ENCODE measurements at regions not wholly inside any gene's neighbourhood (a gene's known extent, or its start where the extent isn't known, plus 50 kb on each side); places are given as distances from the start of the nearest gene placed in this dataset.

DNA sequence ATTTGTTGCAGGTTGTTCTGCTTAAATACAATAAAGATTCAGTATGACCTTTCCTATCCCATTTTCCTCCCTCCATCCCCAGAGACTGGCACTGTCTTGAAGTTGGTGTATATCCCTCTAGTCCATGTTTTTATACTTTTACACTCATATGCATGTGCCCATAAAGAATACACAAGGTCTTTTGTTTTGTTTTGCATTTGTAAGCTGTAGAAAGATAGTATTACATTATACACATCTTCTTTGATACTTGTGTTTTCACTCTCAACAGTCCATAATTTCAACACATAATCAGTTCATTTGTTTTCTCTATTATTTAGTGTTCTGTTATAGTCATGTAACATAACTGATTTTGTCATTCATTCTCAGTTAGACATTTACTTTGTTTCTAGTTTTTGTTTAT lies 88.7 kb upstream of the AADACL2 start:
- Histone ChIP-seq H3K27ac (no peak overlapping the region), H3K9me3 (ENCODE audit: low read depth) (no peaks in the 10 kb centered on the region)

DNA sequence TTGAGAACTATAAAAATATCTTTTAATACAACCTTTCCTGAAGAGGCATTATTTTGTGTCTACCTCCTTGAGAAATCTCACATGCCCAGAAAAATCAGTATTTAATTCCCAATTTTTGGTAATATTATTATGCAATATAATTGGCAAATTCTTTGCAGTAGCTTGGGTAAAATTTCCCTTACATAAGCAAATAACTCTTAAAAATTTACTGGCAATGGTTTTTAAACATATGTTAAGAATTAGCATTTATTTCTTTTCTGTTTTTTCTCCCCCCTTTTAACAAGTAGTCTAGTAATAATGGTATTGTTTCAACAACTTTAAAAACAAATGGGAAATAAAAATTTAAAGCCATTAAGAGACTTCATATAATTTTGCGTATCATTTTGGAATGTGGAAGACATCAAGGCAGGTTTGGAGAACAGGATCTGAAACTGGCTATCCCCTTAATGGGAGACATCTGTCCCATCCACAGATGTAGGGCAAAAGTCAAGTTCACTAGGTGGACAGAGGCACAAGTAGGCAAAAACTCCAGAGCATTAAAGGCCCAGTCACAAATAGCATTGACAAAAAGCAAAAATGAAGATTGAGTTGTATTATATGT lies 89.6 kb upstream of the AADACL2 start:
- Mint-ChIP-seq H3K4me3 (no peak overlapping the region), H3K27ac (no peak overlapping the region), H3K36me3 (no peaks in the 10 kb centered on the region), H3K4me1 (no peaks in the 10 kb centered on the region), H3K27me3 (ENCODE audit: insufficient read depth, low read depth) (peaks cover 3% of the 10 kb centered on the region), H3K9me3 (no peaks in the 10 kb centered on the region)
- Histone ChIP-seq H3K27ac (no peak overlapping the region), H3F3A (ENCODE audit: low read depth) (no peaks in the 10 kb centered on the region), H3K36me3 (no peaks in the 10 kb centered on the region), H3K9me3 (ENCODE audit: low read depth) (no peaks in the 10 kb centered on the region), H3K4me2 (no peak overlapping the region), H4K20me1 (ENCODE audit: low read depth) (no peaks in the 10 kb centered on the region), H2AFZ (replicated peaks) (no peak overlapping the region), H3K79me2 (ENCODE audit: low read depth) (no peaks in the 10 kb centered on the region), H3K27me3 (no peaks in the 10 kb centered on the region), H3K9ac (no peak overlapping the region), H3K4me1 (no peaks in the 10 kb centered on the region), H3K4me3 (no peak overlapping the region)
- DNase-seq (ENCODE audit: low spot score), result no peak
- TF ChIP-seq EZH2phosphoT487 (IDR thresholded peaks at IDR 0.05), result no peak

More for the DNA sequence above, 88.7 kb upstream of the AADACL2 start:
- DNase-seq (ENCODE audit: low spot score), result no peak
- TF ChIP-seq EZH2phosphoT487 (IDR thresholded peaks at IDR 0.05) (no peak), EZH2 (IDR thresholded peaks at IDR 0.05) (no peak)
- TF ChIP-seq, protein P1, sequence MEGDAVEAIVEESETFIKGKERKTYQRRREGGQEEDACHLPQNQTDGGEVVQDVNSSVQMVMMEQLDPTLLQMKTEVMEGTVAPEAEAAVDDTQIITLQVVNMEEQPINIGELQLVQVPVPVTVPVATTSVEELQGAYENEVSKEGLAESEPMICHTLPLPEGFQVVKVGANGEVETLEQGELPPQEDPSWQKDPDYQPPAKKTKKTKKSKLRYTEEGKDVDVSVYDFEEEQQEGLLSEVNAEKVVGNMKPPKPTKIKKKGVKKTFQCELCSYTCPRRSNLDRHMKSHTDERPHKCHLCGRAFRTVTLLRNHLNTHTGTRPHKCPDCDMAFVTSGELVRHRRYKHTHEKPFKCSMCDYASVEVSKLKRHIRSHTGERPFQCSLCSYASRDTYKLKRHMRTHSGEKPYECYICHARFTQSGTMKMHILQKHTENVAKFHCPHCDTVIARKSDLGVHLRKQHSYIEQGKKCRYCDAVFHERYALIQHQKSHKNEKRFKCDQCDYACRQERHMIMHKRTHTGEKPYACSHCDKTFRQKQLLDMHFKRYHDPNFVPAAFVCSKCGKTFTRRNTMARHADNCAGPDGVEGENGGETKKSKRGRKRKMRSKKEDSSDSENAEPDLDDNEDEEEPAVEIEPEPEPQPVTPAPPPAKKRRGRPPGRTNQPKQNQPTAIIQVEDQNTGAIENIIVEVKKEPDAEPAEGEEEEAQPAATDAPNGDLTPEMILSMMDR (IDR thresholded peaks at IDR 0.05), result no peak
- no peaks in the 10 kb centered on the region for H3K9me3 Mint-ChIP-seq
- Histone ChIP-seq H2AFZ (replicated peaks) (no peak overlapping the region), H3F3A (ENCODE audit: low read depth) (no peaks in the 10 kb centered on the region), H3K4me3 (no peak overlapping the region), H3K36me3 (no peaks in the 10 kb centered on the region), H3K27me3 (no peaks in the 10 kb centered on the region), H3K4me1 (no peaks in the 10 kb centered on the region), H4K20me1 (ENCODE audit: low read depth) (no peaks in the 10 kb centered on the region), H3K79me2 (ENCODE audit: low read depth) (no peaks in the 10 kb centered on the region), H3K4me2 (no peak overlapping the region), H3K9ac (no peak overlapping the region)
- H3K36me3 Mint-ChIP-seq, result no peaks in the 10 kb centered on the region
- no peaks in the 10 kb centered on the region for H3K4me1 Mint-ChIP-seq
- no peak overlapping the region for H3K4me3 Mint-ChIP-seq
- peaks cover 3% of the 10 kb centered on the region for H3K27me3 Mint-ChIP-seq (ENCODE audit: insufficient read depth, low read depth)
- no peak overlapping the region for H3K27ac Mint-ChIP-seq

DNA sequence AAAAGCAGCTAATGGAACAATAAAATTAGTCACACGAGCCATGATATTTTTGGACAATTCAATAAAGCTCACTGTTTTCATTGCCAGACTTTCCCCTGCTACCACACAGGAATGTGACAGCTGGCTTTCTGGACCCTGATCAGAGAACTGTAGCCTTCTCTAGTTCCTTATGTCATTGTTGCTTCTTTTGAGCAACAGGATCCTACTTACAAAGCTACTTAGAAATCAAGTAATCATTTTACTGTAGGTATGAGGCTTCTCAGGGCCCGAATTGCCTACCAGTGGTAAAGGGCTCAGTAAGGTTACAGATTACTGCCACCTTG lies 94.3 kb upstream of the AADACL2 start:
- no peaks in the 10 kb centered on the region for H3K4me1 ChIP-seq
- H3K9ac ChIP-seq, result no peak overlapping the region
- H4K20me1 ChIP-seq (ENCODE audit: low read depth), result no peaks in the 10 kb centered on the region
- no peaks in the 10 kb centered on the region for H3F3A ChIP-seq (ENCODE audit: low read depth)
- no peak overlapping the region for H3K4me2 ChIP-seq
- Mint-ChIP-seq H3K27me3 (ENCODE audit: insufficient read depth, low read depth) (no peaks in the 10 kb centered on the region), H3K4me3 (no peak overlapping the region), H3K4me1 (no peaks in the 10 kb centered on the region), H3K9me3 (no peaks in the 10 kb centered on the region), H3K27ac (no peak overlapping the region), H3K36me3 (no peaks in the 10 kb centered on the region)
- TF ChIP-seq EZH2phosphoT487 (IDR thresholded peaks at IDR 0.05) (no peak), EZH2 (IDR thresholded peaks at IDR 0.05) (no peak)
- TF ChIP-seq, protein P1 (IDR thresholded peaks at IDR 0.05), result no peak
- no peaks in the 10 kb centered on the region for H3K27me3 ChIP-seq
- no peaks in the 10 kb centered on the region for H3K9me3 ChIP-seq (ENCODE audit: low read depth)
- no peak overlapping the region for H3K27ac ChIP-seq
- H3K4me3 ChIP-seq, result no peak overlapping the region
- no peaks in the 10 kb centered on the region for H3K79me2 ChIP-seq (ENCODE audit: low read depth)
- no peak for DNase-seq (ENCODE audit: low spot score)
- no peaks in the 10 kb centered on the region for H3K36me3 ChIP-seq
- no peak overlapping the region for H2AFZ ChIP-seq (replicated peaks)

DNA sequence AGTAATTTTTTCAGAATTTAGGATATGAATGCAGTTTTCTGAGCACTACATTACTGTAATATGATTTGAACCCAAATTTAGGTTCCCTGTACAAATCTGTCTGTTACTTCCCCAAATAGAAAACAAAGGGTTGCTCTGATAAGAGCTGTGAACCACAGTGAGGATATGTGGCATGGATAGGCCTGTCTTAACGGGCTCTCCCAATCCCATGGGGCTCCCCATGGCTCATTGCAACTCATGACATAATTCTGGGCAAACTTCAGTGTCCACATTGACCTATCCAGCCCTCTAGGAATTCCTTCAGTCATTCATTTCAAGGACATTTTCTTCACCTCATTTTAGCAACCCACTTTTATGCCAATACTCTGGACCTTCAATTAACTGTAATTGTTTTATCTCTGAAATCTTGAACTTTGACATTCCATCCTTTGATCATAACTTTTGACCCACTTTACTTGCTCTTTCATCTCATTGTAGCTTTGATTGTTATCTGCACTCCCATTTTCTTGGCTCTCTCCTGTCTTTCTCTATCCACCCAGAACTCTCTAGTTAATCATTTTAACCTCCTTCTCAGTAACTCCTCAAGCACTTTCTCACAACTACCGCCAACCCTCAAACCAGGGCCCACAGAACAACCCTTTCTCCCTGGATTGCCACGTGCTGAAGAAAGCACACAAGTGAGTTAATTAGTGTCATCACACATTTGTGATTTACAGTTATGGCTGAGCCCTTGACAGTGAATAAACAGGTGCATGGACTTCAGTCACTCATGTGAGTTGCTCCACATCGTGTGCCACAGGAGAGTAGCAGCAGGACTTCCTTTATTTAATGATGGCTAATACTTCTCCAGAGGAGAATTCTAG lies 94.9 kb upstream of the AADACL2 start:
- Histone ChIP-seq H3K4me2 (no peak overlapping the region), H3K27me3 (no peaks in the 10 kb centered on the region), H3K79me2 (ENCODE audit: low read depth) (no peaks in the 10 kb centered on the region), H2AFZ (replicated peaks) (no peak overlapping the region), H3K27ac (no peak overlapping the region), H3K4me3 (no peak overlapping the region), H3K36me3 (no peaks in the 10 kb centered on the region), H4K20me1 (ENCODE audit: low read depth) (no peaks in the 10 kb centered on the region), H3K4me1 (no peaks in the 10 kb centered on the region), H3K9ac (no peak overlapping the region), H3F3A (ENCODE audit: low read depth) (no peaks in the 10 kb centered on the region), H3K9me3 (ENCODE audit: low read depth) (no peaks in the 10 kb centered on the region)
- H3K36me3 Mint-ChIP-seq, result no peaks in the 10 kb centered on the region
- no peaks in the 10 kb centered on the region for H3K4me1 Mint-ChIP-seq
- TF ChIP-seq EZH2phosphoT487 (IDR thresholded peaks at IDR 0.05) (no peak), EZH2 (IDR thresholded peaks at IDR 0.05) (no peak)
- TF ChIP-seq, protein P1 (IDR thresholded peaks at IDR 0.05), result no peak
- no peak for DNase-seq (ENCODE audit: low spot score)
- H3K27me3 Mint-ChIP-seq (ENCODE audit: insufficient read depth, low read depth), result no peaks in the 10 kb centered on the region
- no peaks in the 10 kb centered on the region for H3K9me3 Mint-ChIP-seq
- no peak overlapping the region for H3K27ac Mint-ChIP-seq
- no peak overlapping the region for H3K4me3 Mint-ChIP-seq
